GM19452 (cell line): ENCODE measurements at regions not wholly inside any gene's neighbourhood (a gene's known extent, or its start where the extent isn't known, plus 50 kb on each side); places are given as distances from the start of the nearest gene placed in this dataset.

ENCODE experiments used
- ATAC-seq: cut with Tn5 transposase; IDR thresholded peaks from one replicate; pipeline ENCODE4 v1.9.1; 2021; ENCODE audit not compliant: unreplicated experiment

DNA sequence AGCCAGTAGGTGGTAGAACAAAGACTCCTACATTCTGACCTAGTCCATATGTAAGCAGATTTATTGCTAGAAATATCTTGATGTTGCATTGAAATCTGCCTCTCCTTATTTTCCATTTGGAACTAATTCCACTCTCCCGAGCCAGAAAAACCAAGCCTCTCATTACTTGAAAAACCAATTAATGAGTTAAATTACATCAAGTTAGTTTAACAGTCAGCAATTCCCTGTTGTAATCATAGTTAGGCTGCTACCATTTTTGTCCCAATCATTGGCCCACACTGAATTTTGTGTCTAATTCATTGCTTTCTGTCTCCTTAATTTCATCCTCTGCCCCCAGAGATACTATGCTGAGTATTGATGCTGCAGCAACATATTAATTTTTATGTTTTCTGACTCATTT, 168.3 kb upstream of the TNP1 start:
- ATAC-seq, result no peak

DNA sequence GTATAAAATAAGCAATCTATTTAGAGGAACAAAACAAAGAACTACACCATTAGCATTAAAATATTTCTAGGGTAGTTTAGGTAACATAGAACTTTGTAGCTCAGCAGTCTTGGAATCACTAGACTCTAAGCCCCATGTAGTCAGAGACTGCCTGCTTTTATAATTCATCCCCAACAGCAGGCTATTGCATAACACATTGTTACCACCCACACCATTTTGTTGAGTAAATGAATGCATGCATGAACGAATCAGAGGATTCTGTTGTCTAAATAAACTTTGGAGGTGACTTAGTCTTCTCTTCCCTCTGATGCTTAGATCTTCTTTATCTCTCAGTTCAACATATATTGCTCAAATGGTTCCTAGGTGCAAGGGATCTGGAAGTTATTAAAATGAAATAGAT, 167.6 kb upstream of the TNP1 start:
- ATAC-seq, result no peak

GRCh38 chr2:217026569-217026968, 166.7 kb upstream of the TNP1 start:
- ATAC-seq, result no peak

GRCh38 chr2:217026161-217026560, 166.3 kb upstream of the TNP1 start:
- ATAC-seq, result no peak

GRCh38 chr2:217023611-217024010, 163.7 kb upstream of the TNP1 start:
- ATAC-seq, result no peak

- ATAC-seq, result no peak
Measured at GRCh38 chr2:217017456-217018252, 157.8 kb upstream of the TNP1 start.

DNA sequence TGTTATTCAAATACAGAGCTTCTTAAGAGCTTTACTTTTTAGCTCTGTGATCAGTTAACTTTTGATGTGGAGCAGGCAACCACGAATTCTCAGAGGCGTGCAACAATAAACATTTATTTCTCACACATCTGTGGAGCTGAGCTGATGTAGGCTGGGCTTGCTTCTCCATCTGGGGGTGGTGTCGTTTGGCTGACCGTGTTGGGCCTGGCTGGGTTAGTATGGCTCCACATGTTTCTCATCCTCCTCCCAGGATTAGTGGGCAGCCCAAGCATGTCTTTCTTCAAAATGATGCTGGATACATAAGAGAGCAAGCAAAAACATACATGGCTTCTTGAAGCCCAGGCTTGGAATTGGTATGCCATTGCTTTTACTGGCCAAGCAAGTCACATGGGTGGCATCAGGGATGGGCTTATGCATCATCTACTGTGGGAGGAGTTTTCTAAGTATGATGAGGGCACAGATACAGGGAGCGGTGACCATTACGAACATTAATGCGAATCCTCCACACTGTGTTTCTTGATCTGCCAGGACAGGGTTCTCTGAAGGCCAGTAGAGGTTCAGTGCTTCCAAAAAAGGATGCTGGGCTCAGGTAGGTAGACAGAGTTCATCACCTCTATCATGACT, 157.0 kb upstream of the TNP1 start:
- ATAC-seq, result no peak

DNA sequence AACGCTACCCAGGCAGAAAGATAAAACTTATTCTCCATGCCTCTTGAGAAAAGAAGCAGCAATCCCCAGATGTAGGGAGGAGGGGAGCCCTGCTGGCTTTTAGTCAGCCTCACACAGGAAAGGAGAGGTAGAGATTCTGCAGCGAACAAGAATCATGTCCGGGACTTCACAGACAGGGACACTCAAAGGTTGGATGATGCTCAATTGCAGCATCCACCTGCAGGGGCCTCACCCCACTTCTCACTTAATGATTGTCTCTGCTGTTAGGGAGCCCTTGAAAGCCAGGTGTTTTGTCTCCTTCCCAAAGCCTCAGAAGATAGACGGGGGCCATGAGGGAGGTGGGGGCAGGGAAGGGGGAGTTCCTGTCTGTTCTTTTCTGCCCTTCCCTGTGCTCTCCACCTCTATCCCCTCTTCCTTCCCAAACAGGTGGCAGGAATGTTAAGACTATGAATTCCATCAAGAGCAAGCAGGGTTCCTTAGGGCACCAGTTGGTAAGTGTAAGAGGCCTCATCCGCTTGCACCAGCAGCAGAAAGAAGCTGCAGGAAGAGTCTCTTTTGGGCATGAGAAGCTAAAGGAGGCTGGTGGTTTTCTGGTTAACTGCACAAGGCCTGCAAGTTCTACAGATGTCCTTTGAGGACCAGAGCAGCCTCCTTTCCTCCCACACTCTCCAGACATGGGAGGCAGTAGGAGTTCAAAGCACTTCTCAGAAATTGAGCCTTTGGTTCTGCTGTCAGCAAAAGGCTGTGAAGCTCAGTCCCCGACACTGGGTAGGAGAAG, 154.7 kb upstream of the TNP1 start:
- ATAC-seq, result no peak

GRCh38 chr2:217013926-217014325, 154.1 kb upstream of the TNP1 start:
- ATAC-seq, result no peak

GRCh38 chr2:217011576-217011975, 151.7 kb upstream of the TNP1 start:
- no peak for ATAC-seq

GRCh38 chr2:217010173-217010572, 150.3 kb upstream of the TNP1 start:
- ATAC-seq, result no peak

- no peak for ATAC-seq
Measured at GRCh38 chr2:217008794-217009193, 148.9 kb upstream of the TNP1 start.

GRCh38 chr2:217006217-217006616, 146.4 kb upstream of the TNP1 start:
- no peak for ATAC-seq

GRCh38 chr2:217004656-217005055, 144.8 kb upstream of the TNP1 start:
- no peak for ATAC-seq

DNA sequence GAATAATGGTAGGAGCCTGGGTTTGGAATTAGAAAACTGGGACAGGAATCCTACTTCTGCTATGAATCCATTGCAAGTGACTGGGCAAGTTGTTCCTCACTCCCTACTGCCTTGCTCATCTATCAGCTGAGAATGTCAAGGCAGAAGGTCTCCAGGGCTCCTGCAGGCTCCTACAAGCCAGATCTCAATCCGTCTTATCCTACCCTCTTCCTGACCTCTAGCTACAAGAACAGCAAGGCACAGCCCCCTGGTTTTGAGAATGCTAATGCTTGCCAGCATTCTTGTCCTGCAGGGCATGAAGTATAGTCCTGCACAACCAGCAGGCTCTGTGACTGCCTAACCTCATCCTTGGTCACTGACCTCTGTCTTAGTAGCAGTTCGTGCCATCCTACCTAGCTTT, 141.9 kb upstream of the TNP1 start:
- ATAC-seq, result no peak

DNA sequence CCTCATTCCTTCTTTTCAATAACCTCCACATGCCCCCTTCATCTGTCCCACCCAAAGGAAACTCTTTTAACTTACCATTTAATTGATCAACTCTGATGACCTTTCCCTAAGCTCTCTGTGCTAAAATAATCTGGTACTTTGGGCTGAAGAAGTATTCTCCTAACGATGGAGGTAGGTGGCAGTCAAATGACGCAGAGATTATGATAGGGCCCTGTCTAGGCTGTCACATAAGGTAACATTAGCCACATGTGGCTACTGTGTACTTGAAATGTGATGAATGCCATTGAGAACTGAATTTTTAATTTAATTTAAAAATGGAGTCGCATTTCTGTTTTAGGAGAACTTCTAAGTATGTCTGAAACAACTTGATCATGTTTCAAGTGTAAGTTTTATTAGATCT, 140.5 kb upstream of the TNP1 start:
- ATAC-seq, result no peak

- ATAC-seq, result no peak
Measured at GRCh38 chr2:216996279-216996845, 136.5 kb upstream of the TNP1 start.

GRCh38 chr2:216994353-216994854, 134.5 kb upstream of the TNP1 start:
- no peak for ATAC-seq

- ATAC-seq, result no peak
Measured at GRCh38 chr2:216992056-216992675, 132.3 kb upstream of the TNP1 start.

DNA sequence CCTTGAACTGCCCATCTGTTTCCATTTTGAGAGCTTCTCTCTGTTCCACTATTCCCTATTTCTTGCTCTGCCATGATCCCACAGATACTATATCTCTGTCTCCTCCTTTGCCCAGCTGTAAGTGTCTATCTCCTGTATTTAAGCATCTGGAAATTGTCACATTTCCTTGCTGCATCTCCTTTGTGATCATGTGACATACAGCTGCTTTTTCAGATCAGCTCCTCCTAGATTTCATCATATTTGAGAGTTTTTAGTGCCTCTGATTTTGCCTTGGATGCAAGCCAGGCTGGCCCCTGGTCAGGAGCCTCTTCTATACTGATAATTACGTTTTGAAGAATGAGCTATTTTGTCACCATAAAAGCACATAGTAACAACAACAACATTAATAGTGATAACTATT, 131.7 kb upstream of the TNP1 start:
- no peak for ATAC-seq
